NCI-H1092 (cell line): ENCODE measurements at regions not wholly inside any gene's neighbourhood (a gene's known extent, or its start where the extent isn't known, plus 50 kb on each side); places are given as distances from the start of the nearest gene placed in this dataset.

ENCODE experiments used
- DNase-seq: peaks from one replicate; lab custom pipeline; 2025; lab: John Stamatoyannopoulos, UW

GRCh38 chr9:35540315-35540714 lies 50.4 kb downstream of the RUSC2 start:
- DNase-seq = no peak

- DNase-seq = no peak
Measured at GRCh38 chr9:35546853-35547252, 56.9 kb downstream of the RUSC2 start.

DNA sequence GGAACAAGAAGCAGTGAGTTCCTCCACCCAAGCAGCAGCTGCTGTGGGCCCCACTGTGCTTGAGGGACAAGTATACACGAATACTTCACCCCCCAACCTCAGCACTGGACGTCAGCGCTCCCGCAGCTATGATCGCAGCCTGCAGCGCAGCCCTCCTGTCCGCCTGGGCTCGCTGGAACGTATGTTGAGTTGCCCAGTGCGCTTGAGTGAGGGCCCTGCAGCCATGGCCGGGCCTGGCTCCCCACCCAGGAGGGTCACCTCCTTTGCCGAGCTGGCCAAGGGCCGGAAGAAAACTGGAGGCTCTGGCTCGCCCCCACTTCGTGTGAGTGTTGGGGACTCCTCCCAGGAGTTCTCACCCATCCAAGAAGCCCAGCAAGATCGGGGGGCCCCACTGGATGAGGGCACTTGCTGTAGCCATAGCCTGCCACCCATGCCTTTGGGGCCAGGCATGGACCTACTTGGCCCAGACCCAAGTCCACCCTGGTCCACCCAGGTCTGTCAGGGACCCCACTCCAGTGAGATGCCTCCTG lies 57.1 kb upstream of the TESK1 start:
- DNase-seq = no peak

- DNase-seq = no peak
Measured at GRCh38 chr9:35548571-35548970, 56.5 kb upstream of the TESK1 start.

- no peak for DNase-seq
Measured at GRCh38 chr9:35549441-35549840, 55.6 kb upstream of the TESK1 start.

DNA sequence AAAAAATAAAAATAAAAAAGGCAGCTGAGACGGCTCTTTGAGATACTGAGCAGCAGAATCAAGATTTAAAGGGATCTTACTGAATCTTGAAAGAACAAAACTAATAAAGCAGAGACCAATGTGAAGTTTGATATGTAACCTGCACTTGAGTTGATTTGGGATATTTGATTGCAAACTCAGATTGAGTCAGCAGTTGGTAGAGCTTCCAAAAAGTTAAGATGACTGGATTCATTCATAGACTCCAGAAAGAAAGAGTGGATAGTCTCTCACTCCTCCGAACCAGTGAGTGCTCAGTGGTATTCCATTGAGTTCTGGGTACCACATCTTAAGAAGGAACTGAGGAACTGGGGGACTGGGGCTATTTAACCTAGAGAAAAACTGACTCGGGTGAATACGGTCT lies 52.7 kb upstream of the TESK1 start:
- DNase-seq = no peak

DNA sequence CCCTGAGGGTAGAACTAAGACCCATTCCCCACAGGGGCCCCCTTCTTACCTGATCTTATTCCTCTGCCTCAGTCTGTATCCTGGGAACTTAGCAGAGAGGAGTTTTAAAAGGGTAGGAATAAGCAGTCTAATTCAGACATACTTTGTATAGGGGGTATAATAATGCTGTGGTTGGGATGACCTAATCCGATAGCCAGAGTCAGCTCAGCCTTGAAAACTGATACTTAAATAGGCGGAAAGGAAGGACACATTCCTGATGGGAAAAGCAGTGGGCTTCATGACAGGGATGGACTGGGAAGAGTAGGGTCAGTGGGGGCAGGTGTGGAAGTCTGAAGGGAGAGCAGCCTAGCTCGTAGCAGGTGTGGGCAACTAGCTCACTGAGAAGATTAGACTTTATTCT lies 52.2 kb upstream of the TESK1 start:
- DNase-seq = no peak

DNA sequence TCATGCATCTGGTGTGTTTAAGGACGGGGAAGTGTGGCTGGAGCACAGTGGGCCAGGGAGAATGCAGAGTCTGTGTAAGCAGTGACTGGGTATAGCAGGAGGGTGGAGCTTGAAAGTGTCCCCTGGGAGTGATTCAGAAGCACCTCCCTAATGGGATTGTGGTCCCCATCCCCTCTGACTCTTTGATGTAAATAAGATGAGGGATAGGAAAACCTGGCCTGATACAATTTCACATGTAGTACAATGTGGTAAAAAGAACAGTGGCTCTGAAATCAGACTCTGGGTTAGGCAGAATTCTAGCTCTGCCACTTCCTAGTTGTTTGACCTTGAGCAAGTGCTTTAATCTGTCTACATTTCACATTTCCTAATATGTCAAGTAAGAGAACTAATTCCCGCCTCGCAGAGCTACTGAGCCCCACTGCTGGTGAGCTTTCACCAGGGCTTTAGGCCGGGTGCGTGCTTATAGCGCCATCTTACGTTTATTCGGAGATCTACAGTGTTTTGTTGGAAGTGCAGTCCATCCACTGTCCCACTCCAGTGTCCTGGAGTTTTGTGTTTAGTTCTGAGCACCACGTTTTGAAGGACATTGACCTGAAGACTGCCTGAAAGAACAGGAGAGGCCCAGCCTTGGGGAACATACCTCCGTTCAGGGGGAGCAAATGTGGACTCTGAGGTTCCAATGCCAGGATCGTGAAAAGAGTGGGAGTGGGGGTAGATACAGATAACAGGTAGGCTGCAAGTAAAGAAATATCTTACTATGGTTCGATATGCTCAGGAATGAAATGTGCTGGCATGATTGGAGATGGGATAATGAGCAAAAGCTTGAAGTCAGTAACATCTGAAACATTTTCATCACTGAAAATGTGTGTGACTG lies 51.2 kb upstream of the TESK1 start:
- peak; percentile 51 for DNase-seq

DNA sequence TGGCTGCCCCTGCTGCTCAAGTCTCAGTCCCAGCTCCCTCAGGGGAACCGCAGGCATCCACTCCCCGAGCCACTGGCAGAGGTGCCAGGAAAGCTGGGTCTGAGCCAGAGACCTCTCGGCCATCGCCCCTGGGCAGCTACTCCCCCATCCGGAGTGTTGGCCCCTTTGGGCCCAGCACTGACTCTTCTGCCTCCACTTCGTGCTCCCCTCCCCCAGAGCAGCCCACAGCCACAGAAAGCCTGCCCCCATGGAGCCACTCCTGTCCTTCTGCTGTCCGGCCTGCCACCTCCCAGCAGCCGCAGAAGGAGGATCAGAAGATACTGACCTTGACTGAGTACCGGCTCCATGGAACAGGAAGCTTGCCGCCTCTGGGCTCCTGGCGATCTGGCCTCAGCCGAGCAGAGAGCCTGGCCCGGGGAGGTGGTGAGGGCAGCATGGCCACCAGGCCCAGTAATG lies 49.8 kb upstream of the TESK1 start:
- no peak for DNase-seq
